ENCODE measurements at regions not wholly inside any gene's neighbourhood (a gene's known extent, or its start where the extent isn't known, plus 50 kb on each side); places are given as distances from the start of the nearest gene placed in this dataset.

DNA sequence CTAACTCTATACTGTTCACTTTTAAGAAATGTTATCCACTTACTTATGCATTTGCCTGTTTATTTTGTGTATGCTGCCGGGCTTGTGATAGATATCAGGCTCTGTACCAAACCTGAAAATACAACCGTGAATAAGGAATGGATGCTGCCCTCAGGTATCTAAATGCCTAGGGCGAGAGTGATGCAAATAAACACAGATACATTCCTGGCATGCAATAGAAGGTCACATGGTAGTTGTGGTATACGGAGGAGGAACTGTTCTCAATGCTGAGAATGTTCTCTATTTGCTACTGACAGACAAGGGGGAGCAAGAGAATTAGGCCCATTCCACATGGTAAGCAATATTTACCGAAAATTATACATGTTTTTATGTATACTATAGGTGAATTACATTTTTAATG is 227.8 kb downstream of the ICE1 start:
- no peak for DNase-seq (ENCODE audit: low read depth)
- H3K4me3 ChIP-seq (ENCODE audit: control insufficient read depth, low read depth, low read length): no peak overlapping the region
- no peak for TF ChIP-seq CTCF (IDR thresholded peaks at IDR 0.05; ENCODE audit: control insufficient read depth, insufficient read depth, low read depth, low read length, missing control alignments)

GRCh38 chr5:5649641-5650040 is 227.2 kb downstream of the ICE1 start:
- no peak for DNase-seq (ENCODE audit: low read depth)
- TF ChIP-seq CTCF (IDR thresholded peaks at IDR 0.05; ENCODE audit: control insufficient read depth, insufficient read depth, low read depth, low read length, missing control alignments): no peak
- no peak overlapping the region for H3K4me3 ChIP-seq (ENCODE audit: control insufficient read depth, low read depth, low read length)

GRCh38 chr5:5648694-5649093 is 226.2 kb downstream of the ICE1 start:
- no peak for DNase-seq (ENCODE audit: low read depth)
- TF ChIP-seq CTCF (IDR thresholded peaks at IDR 0.05; ENCODE audit: control insufficient read depth, insufficient read depth, low read depth, low read length, missing control alignments): no peak
- no peak overlapping the region for H3K4me3 ChIP-seq (ENCODE audit: control insufficient read depth, low read depth, low read length)

- TF ChIP-seq CTCF (IDR thresholded peaks at IDR 0.05; ENCODE audit: control insufficient read depth, insufficient read depth, low read depth, low read length, missing control alignments): no peak
- no peak overlapping the region for H3K4me3 ChIP-seq (ENCODE audit: control insufficient read depth, low read depth, low read length)
- no peak for DNase-seq (ENCODE audit: low read depth)
These were observed 223.4 kb downstream of the ICE1 start for GRCh38 chr5:5645891-5646290.

GRCh38 chr5:5645198-5645597 is 222.7 kb downstream of the ICE1 start:
- no peak overlapping the region for H3K4me3 ChIP-seq (ENCODE audit: control insufficient read depth, low read depth, low read length)
- no peak for DNase-seq (ENCODE audit: low read depth)
- TF ChIP-seq CTCF (IDR thresholded peaks at IDR 0.05; ENCODE audit: control insufficient read depth, insufficient read depth, low read depth, low read length, missing control alignments): no peak

GRCh38 chr5:5644249-5644648 is 221.8 kb downstream of the ICE1 start:
- no peak for DNase-seq (ENCODE audit: low read depth)
- no peak for TF ChIP-seq CTCF (IDR thresholded peaks at IDR 0.05; ENCODE audit: control insufficient read depth, insufficient read depth, low read depth, low read length, missing control alignments)
- no peak overlapping the region for H3K4me3 ChIP-seq (ENCODE audit: control insufficient read depth, low read depth, low read length)

DNA sequence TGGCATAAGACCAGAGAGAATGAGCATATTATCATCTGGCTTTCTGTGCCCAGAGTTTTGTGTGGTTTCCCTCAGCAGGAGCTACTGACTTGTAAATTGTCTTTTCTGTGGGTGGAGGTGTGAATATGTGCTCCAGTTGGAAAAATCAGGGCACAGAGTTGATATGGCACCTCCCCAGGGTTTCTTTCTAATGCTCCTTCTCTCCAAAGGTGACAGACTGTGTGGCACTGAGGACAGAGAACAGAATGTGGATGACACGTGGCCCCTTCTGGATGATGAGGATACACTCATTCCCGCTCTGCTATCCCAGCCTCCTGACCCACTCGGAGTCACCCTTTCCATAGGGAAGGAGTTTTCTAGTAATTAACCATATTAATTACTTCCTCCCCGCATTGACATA is 221.0 kb downstream of the ICE1 start:
- TF ChIP-seq CTCF (IDR thresholded peaks at IDR 0.05; ENCODE audit: control insufficient read depth, insufficient read depth, low read depth, low read length, missing control alignments): no peak
- no peak overlapping the region for H3K4me3 ChIP-seq (ENCODE audit: control insufficient read depth, low read depth, low read length)
- DNase-seq (ENCODE audit: low read depth): no peak

Data from AG09309 (cell line).